HepG2 (cell line): ENCODE measurements at regions not wholly inside any gene's neighbourhood (a gene's known extent, or its start where the extent isn't known, plus 50 kb on each side); places are given as distances from the start of the nearest gene placed in this dataset.

Experiments used
- POLR2AphosphoS2 ChIP-seq: IDR thresholded peaks from 2 replicates; pipeline ENCODE4 v1.6.1; 2011; ENCODE audit warnings: low read depth, low read length, improper control_type of control experiment
- POLR2AphosphoS5 ChIP-seq: IDR thresholded peaks from 2 replicates; pipeline ENCODE4 v1.6.1; 2012; ENCODE audit warnings: low read depth, low read length
- ZNF12 ChIP-seq: sonication (generic); formaldehyde crosslinking; IDR thresholded peaks from 2 replicates; pipeline ENCODE4 v1.5.0; 2020; ENCODE audit warnings: missing genetic modification reagents
- ZNF143 ChIP-seq: sonication (generic); formaldehyde crosslinking; IDR thresholded peaks from 2 replicates; pipeline ENCODE4 v1.4.0; 2020; ENCODE audit warnings: missing genetic modification reagents
- ZNF501 ChIP-seq: sonication (generic); formaldehyde crosslinking; IDR thresholded peaks from 2 replicates; pipeline ENCODE4 v1.5.1; 2020; ENCODE audit warnings: mild to moderate bottlenecking, moderate library complexity, missing genetic modification reagents
- ZNF709 ChIP-seq: sonication (generic); formaldehyde crosslinking; IDR thresholded peaks from 2 replicates; pipeline ENCODE4 v1.5.0; 2020; ENCODE audit warnings: mild to moderate bottlenecking, missing genetic modification reagents

DNA sequence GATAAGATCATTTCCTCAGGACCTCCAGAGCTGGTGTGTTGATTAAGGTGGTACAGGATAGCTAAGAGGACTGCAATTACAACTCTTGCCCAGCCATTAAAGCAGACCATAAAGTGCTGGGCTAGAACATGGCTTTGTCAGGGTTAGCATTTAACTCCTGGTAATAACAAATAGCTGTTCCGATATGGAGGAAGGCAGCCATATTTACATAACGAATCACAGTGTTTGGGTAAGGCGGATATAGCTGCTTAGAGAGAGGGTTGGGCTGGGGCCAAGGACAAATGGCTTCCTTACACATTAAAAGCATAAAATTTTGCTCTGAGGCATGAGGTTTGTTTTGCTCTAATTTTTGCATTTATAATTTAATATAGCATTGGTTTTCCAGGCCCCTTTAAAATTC, 297.7 kb upstream of the DDHD1 start:
- no peak for TF ChIP-seq ZNF501 (CRISPR knock-in tag)
- TF ChIP-seq POLR2AphosphoS2 = no peak
- no peak for TF ChIP-seq ZNF143 (CRISPR knock-in tag)
- no peak for TF ChIP-seq ZNF12 (CRISPR knock-in tag)
- TF ChIP-seq POLR2AphosphoS5 = no peak
- no peak for TF ChIP-seq ZNF709 (CRISPR knock-in tag)
